GM20000 (cell line): ENCODE measurements at regions not wholly inside any gene's neighbourhood (a gene's known extent, or its start where the extent isn't known, plus 50 kb on each side); places are given as distances from the start of the nearest gene placed in this dataset.

Experiments
- DNase-seq: peaks from one replicate; pipeline ENCODE4 v3.0.0; 2012; ENCODE audit warnings: low spot score
- CTCF ChIP-seq: IDR thresholded peaks from 2 replicates; pipeline ENCODE4 v1.5.1; 2012; ENCODE audit warnings: mild to moderate bottlenecking, control low read depth; ENCODE audit errors: extremely low read depth, missing control alignments

- TF ChIP-seq CTCF, result no peak
- DNase-seq, result no peak
These were observed 107.4 kb downstream of the MYCN start for GRCh38 chr2:16047701-16048100.

- no peak for DNase-seq
- no peak for TF ChIP-seq CTCF
These were observed 106.3 kb downstream of the MYCN start for GRCh38 chr2:16046649-16047048.

GRCh38 chr2:16045653-16046352 lies 105.5 kb downstream of the MYCN start:
- TF ChIP-seq CTCF, result no peak
- no peak for DNase-seq

- no peak for DNase-seq
- no peak for TF ChIP-seq CTCF
These were observed 104.7 kb downstream of the MYCN start for GRCh38 chr2:16044946-16045456.

- DNase-seq, result no peak
These were observed 103.3 kb downstream of the MYCN start for GRCh38 chr2:16043627-16044026.

GRCh38 chr2:16043192-16043591 lies 102.8 kb downstream of the MYCN start:
- no peak for TF ChIP-seq CTCF
- no peak for DNase-seq

More at GRCh38 chr2:16043627-16044026, 103.3 kb downstream of the MYCN start:
- TF ChIP-seq CTCF, result no peak

GRCh38 chr2:16042201-16042700 lies 101.9 kb downstream of the MYCN start:
- no peak for TF ChIP-seq CTCF
- DNase-seq, result no peak
